H1 (cell line): ENCODE measurements at regions not wholly inside any gene's neighbourhood (a gene's known extent, or its start where the extent isn't known, plus 50 kb on each side); places are given as distances from the start of the nearest gene placed in this dataset.

Source experiments
- CTCF ChIA-PET: fragments of 300-600 bp; sonication (Branson Sonifier 250); formaldehyde crosslinking; loops from one replicate; lab custom pipeline; 2021; ENCODE audit not compliant: partially characterized antibody; lab: Charles Lee
- POLR2A ChIA-PET: fragments of 300-600 bp; sonication (Branson Sonifier 250); formaldehyde crosslinking; loops from one replicate; lab custom pipeline; 2021; ENCODE audit warnings: inconsistent platforms; ENCODE audit not compliant: partially characterized antibody; lab: Charles Lee
- DNase-seq, 2 experiments: peaks; one replicate each; pipeline versions ENCODE4 v3.0.0 to v3.0.0-alpha.2; 2010 to 2022; ENCODE audit warnings: low spot score in 2 of 2, low read depth in 1 of 2, mixed read lengths in 1 of 2
- FAIRE-seq: peaks from 2 replicates; lab custom pipeline; 2011; peaks lifted over from hg19 to GRCh38; lab: Jason Lieb, UNC
- H2AFZ ChIP-seq: 2 replicates; pipeline ENCODE4 v1.8.1; 2012; ENCODE audit warnings: low read length, inconsistent platforms
- H2AK5ac ChIP-seq: 2 replicates; pipeline ENCODE4 v1.6.1; 2013; ENCODE audit warnings: low read depth, low read length
- H2BK120ac ChIP-seq: replicated peaks from 2 replicates; pipeline ENCODE3; 2013; ENCODE audit warnings: low read depth, low read length, inconsistent platforms
- H2BK12ac ChIP-seq: 2 replicates; pipeline ENCODE4 v1.6.1; 2013; ENCODE audit warnings: low read depth, low read length
- H2BK15ac ChIP-seq: 2 replicates; pipeline ENCODE4 v1.6.1; 2013; ENCODE audit warnings: low read length
- H2BK20ac ChIP-seq: 2 replicates; pipeline ENCODE4 v1.6.1; 2013; ENCODE audit warnings: low read length
- H2BK5ac ChIP-seq: 2 replicates; pipeline ENCODE4 v1.6.1; 2013; ENCODE audit warnings: low read depth, low read length
- H3K14ac ChIP-seq: 2 replicates; pipeline ENCODE4 v1.6.1; 2013; ENCODE audit warnings: inconsistent platforms; ENCODE audit not compliant: insufficient read length
- H3K18ac ChIP-seq: 2 replicates; pipeline ENCODE4 v1.6.1; 2013; ENCODE audit warnings: low read length; ENCODE audit errors: extremely low read depth
- H3K23ac ChIP-seq: 2 replicates; pipeline ENCODE4 v1.6.1; 2013; ENCODE audit warnings: inconsistent platforms; ENCODE audit not compliant: insufficient read length
- H3K23me2 ChIP-seq: 2 replicates; pipeline ENCODE4 v1.6.1; 2013; ENCODE audit warnings: low read depth, low read length
- H3K27ac ChIP-seq: 2 replicates; pipeline ENCODE4 v1.6.1; 2011; ENCODE audit warnings: low read depth, low read length, inconsistent platforms
- H3K27me3 ChIP-seq, 4 experiments: replicated peaks in 1 of 4; 1 replicate in 1 of 4; 2 replicates in 3 of 4; pipeline versions ENCODE4 v1.6.1 to v1.8.1; 2011 to 2013; ENCODE audit warnings: low read length in 3 of 4, mild to moderate bottlenecking in 3 of 4, inconsistent platforms in 2 of 4, mixed read lengths in 2 of 4, moderate library complexity in 1 of 4; ENCODE audit not compliant: control insufficient read depth in 3 of 4, insufficient read depth in 3 of 4; ENCODE audit errors: extremely low read depth in 1 of 4
- H3K36me3 ChIP-seq, 4 experiments: 2 replicates each; pipeline versions ENCODE4 v1.6.1 to v1.8.1; 2011 to 2013; ENCODE audit warnings: mild to moderate bottlenecking in 4 of 4, low read length in 3 of 4, moderate library complexity in 2 of 4, control low read depth in 1 of 4, inconsistent platforms in 1 of 4; ENCODE audit not compliant: insufficient read depth in 4 of 4, control insufficient read depth in 2 of 4
- H3K4ac ChIP-seq: replicated peaks from 2 replicates; pipeline ENCODE3; 2013; ENCODE audit warnings: low read length, low read depth, mixed read lengths, inconsistent platforms; ENCODE audit not compliant: insufficient read length
- H3K4me1 ChIP-seq, 4 experiments: replicated peaks in 1 of 4; 1 replicate in 1 of 4; 2 replicates in 3 of 4; pipeline versions ENCODE4 v1.6.1 to v1.8.1; 2011 to 2013; ENCODE audit warnings: low read length in 3 of 4, inconsistent platforms in 2 of 4, mixed read lengths in 1 of 4; ENCODE audit not compliant: insufficient read depth in 4 of 4, control insufficient read depth in 3 of 4
- H3K4me2 ChIP-seq, 2 experiments: 2 replicates each; pipeline versions ENCODE4 v1.6.1 to v1.8.1; 2011 to 2013; ENCODE audit warnings: low read depth in 2 of 2, low read length in 2 of 2, control low read depth in 1 of 2, inconsistent platforms in 1 of 2, mild to moderate bottlenecking in 1 of 2; ENCODE audit not compliant: insufficient read depth in 1 of 2
- H3K4me3 ChIP-seq, 4 experiments: fragments of 200-600, 300-600 bp in 1 of 4; sonication (generic), shearing (Covaris generic), sonication (Bioruptor Twin) in 1 of 4; 2 replicates each; pipeline versions ENCODE4 v1.5.1 to v1.8.1; 2011 to 2016; ENCODE audit warnings: low read length in 4 of 4, low read depth in 3 of 4, control low read depth in 2 of 4, inconsistent platforms in 2 of 4, mild to moderate bottlenecking in 2 of 4, mixed read lengths in 1 of 4, moderate library complexity in 1 of 4; ENCODE audit not compliant: insufficient read depth in 2 of 4; ENCODE audit errors: extremely low read depth in 1 of 4
- H3K56ac ChIP-seq: replicated peaks from 2 replicates; pipeline ENCODE3; 2013; ENCODE audit warnings: low read depth, mild to moderate bottlenecking, mixed read lengths, low read length, inconsistent platforms; ENCODE audit not compliant: insufficient read length
- H3K79me1 ChIP-seq: 2 replicates; pipeline ENCODE4 v1.6.1; 2013; ENCODE audit warnings: low read depth, low read length, control low read depth
- H3K79me2 ChIP-seq, 2 experiments: 2 replicates each; pipeline versions ENCODE4 v1.6.1 to v1.8.1; 2012 to 2013; ENCODE audit warnings: low read length in 2 of 2, mild to moderate bottlenecking in 2 of 2, inconsistent platforms in 1 of 2; ENCODE audit not compliant: insufficient read depth in 2 of 2, control insufficient read depth in 1 of 2
- H3K9ac ChIP-seq, 4 experiments: replicated peaks in 1 of 4; 1 replicate in 1 of 4; 2 replicates in 3 of 4; pipeline versions ENCODE4 v1.6.1 to v1.8.1; 2011 to 2013; ENCODE audit warnings: low read depth in 3 of 4, low read length in 3 of 4, control low read depth in 2 of 4, mild to moderate bottlenecking in 2 of 4, moderate library complexity in 2 of 4, inconsistent platforms in 1 of 4; ENCODE audit errors: extremely low read depth in 1 of 4
- H3K9me3 ChIP-seq, 2 experiments: 2 replicates each; pipeline versions ENCODE4 v1.6.1 to v1.8.1; 2012 to 2013; ENCODE audit warnings: mild to moderate bottlenecking in 2 of 2, moderate library complexity in 2 of 2, control low read depth in 1 of 2, inconsistent platforms in 1 of 2, low read depth in 1 of 2, low read length in 1 of 2, mixed read lengths in 1 of 2; ENCODE audit not compliant: insufficient read depth in 2 of 2
- H4K20me1 ChIP-seq, 2 experiments: replicated peaks in 1 of 2; 2 replicates each; pipeline versions ENCODE3 to v1.8.1; 2011 to 2013; ENCODE audit warnings: inconsistent platforms in 2 of 2, low read length in 2 of 2, mild to moderate bottlenecking in 1 of 2; ENCODE audit not compliant: insufficient read depth in 2 of 2, control insufficient read depth in 1 of 2
- H4K5ac ChIP-seq: 2 replicates; pipeline ENCODE4 v1.6.1; 2013; ENCODE audit warnings: low read length, low read depth, mixed read lengths, inconsistent platforms; ENCODE audit not compliant: insufficient read length
- H4K8ac ChIP-seq: 2 replicates; pipeline ENCODE4 v1.8.0; 2013; ENCODE audit warnings: mild to moderate bottlenecking, moderate library complexity, low read length, inconsistent platforms; ENCODE audit not compliant: insufficient read depth; ENCODE audit errors: extremely low read depth
- H4K91ac ChIP-seq: replicated peaks from 2 replicates; pipeline ENCODE3; 2013; ENCODE audit warnings: low read length, mixed read lengths, inconsistent platforms; ENCODE audit not compliant: insufficient read length
- EGR1 ChIP-seq: IDR thresholded peaks from 2 replicates; pipeline ENCODE4 v1.6.1; 2011; ENCODE audit warnings: low read depth, low read length, borderline replicate concordance
- EP300 ChIP-seq, 2 experiments: IDR thresholded peaks; 1 replicate in 1 of 2; 2 replicates in 1 of 2; pipeline ENCODE4 v1.6.1; 2011 to 2012; ENCODE audit warnings: low read depth in 2 of 2, low read length in 2 of 2, mild to moderate bottlenecking in 2 of 2, borderline replicate concordance in 1 of 2, inconsistent platforms in 1 of 2, moderate library complexity in 1 of 2
- HDAC6 ChIP-seq: IDR thresholded peaks from one replicate; pipeline ENCODE4 v1.7.1; 2012; ENCODE audit warnings: low read depth, mild to moderate bottlenecking, inconsistent platforms, low read length, moderate library complexity
- KDM1A ChIP-seq: fragments of 200-600, 300-600 bp; sonication (generic); IDR thresholded peaks from 2 replicates; pipeline ENCODE4 v1.7.1; 2016; ENCODE audit warnings: mild to moderate bottlenecking, low read length, borderline replicate concordance
- NANOG ChIP-seq: IDR thresholded peaks from 2 replicates; pipeline ENCODE4 v1.6.1; 2011; ENCODE audit warnings: low read length, low read depth, mild to moderate bottlenecking, inconsistent platforms; ENCODE audit not compliant: insufficient read depth, poor library complexity, severe bottlenecking
- NRF1 ChIP-seq: IDR thresholded peaks from 2 replicates; pipeline ENCODE4 v1.6.1; 2011; ENCODE audit warnings: mild to moderate bottlenecking, low read depth, low read length, improper control_type of control experiment
- RAD21 ChIP-seq, 2 experiments: IDR thresholded peaks in 1 of 2; conservative IDR thresholded peaks in 1 of 2; 2 replicates each; pipeline ENCODE4 v1.6.1; 2011; ENCODE audit warnings: low read depth in 2 of 2, low read length in 2 of 2, improper control_type of control experiment in 1 of 2, inconsistent platforms in 1 of 2, mild to moderate bottlenecking in 1 of 2, moderate library complexity in 1 of 2
- SP2 ChIP-seq: IDR thresholded peaks from 2 replicates; pipeline ENCODE4 v1.6.1; 2012; ENCODE audit warnings: mild to moderate bottlenecking, low read length, inconsistent platforms
- TAF7 ChIP-seq: optimal IDR thresholded peaks from 2 replicates; pipeline ENCODE3; 2011; ENCODE audit warnings: low read depth, mild to moderate bottlenecking, inconsistent platforms, low read length, moderate library complexity, borderline replicate concordance
- WGBS, 2 experiments: shearing (Covaris generic) in 1 of 2; methylation state at CpG; one replicate each; pipeline versions ENCODE4 v1.1.6 to v1.1.7; 2013 to 2015; ENCODE audit warnings: low lambda C conversion rate in 2 of 2, mixed read lengths in 2 of 2, inconsistent platforms in 1 of 2, low coverage in 1 of 2, missing lambda C conversion rate in 1 of 2; ENCODE audit not compliant: insufficient replicate concordance in 2 of 2, insufficient coverage in 1 of 2, insufficient read length in 1 of 2; ENCODE audit errors: extremely low coverage in 1 of 2, missing lambda C conversion rate in 1 of 2; 5-methylcytosine and 5-hydroxymethylcytosine counted together
- TF ChIP-seq, protein P1 (sequence below): IDR thresholded peaks from 2 replicates; pipeline ENCODE4 v1.6.1; 2011; ENCODE audit warnings: low read length, improper control_type of control experiment
- TF ChIP-seq, protein P2 (sequence below): IDR thresholded peaks from 2 replicates; pipeline ENCODE4 v1.6.1; 2012; ENCODE audit warnings: low read length, inconsistent platforms

DNA sequence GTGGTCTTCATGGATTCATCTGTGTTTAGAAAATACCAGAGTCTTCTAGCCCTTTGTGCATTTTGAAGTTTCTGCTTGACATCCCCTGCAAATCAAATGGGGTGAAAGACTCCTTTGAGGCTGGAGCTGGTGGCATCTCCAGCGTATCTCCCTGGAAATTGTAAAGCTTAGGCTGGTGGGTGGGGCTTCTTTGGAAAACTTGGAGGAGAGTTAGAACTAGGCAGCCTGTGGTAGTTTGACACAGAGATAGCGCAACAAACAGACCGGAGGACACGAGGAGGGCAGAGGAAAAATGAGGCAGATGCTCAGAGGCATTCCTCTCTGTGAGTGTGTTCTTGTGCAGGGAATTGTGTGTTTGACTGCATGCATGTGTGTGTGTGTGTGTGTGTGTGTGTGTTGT lies 116.3 kb downstream of the IRX5 start:
- Histone ChIP-seq H4K8ac (no peak overlapping the region), H3K79me2 (no peaks in the 10 kb centered on the region), H3K4me1 (no peaks in the 10 kb centered on the region), H2AK5ac (no peak overlapping the region), H3K79me1 (no peaks in the 10 kb centered on the region), H2BK5ac (no peak overlapping the region), H3K18ac (no peak overlapping the region), H3K9ac (no peak overlapping the region), H2BK15ac (no peak overlapping the region), H4K91ac (no peak overlapping the region), H3K4me2 (no peak overlapping the region), H4K20me1 (no peaks in the 10 kb centered on the region), H4K5ac (no peak overlapping the region), H3K27ac (no peak overlapping the region), H3K9me3 (no peaks in the 10 kb centered on the region), H3K14ac (no peak overlapping the region), H3K23ac (no peak overlapping the region), H3K56ac (no peak overlapping the region), H2BK20ac (no peak overlapping the region), H3K4me3 (no peak overlapping the region), H3K36me3 (no peaks in the 10 kb centered on the region), H2BK120ac (no peak overlapping the region), H3K27me3 (0 out of 7 replicates have a peak, but pooled peaks cover 0 to 2% (median 0%) of the 10 kb centered on the region in 4 experiments), H3K4ac (no peak overlapping the region), H2BK12ac (no peak overlapping the region), H3K23me2 (no peaks in the 10 kb centered on the region; the same call in 1 of the 2 replicates), H2AFZ (no peak overlapping the region)
- DNase-seq (no peak), FAIRE-seq (no peak)
- CTCF ChIA-PET = interaction anchor here (0.7 to 14.3 kb wide), 7 partner anchors 8 to 748 kb away, joined by 3 to 145 read pairs (median 4); no protein-coding TSS in a partner anchor
- WGBS, 2 experiments = 96% methylated on average over 4 of the region's 4 CpGs; no CpG with 5 or more reads in 1 of the 2 experiments
- POLR2A ChIA-PET = no interaction called here
- TF ChIP-seq NANOG (no peak), RAD21 (IDR thresholded peaks at IDR 0.05 in 1 of 2, conservative IDR thresholded peaks at IDR 0.05 in 1 of 2; ENCODE audit: low read depth in 2 of 2, low read length in 2 of 2) (no peak), EP300 (IDR thresholded peaks at IDR 0.05; ENCODE audit: borderline replicate concordance in 1 of 2, low read depth in 2 of 2, low read length in 2 of 2) (no peak), HDAC6 (no peak), TAF7 (no peak), KDM1A (no peak), SP2 (no peak), NRF1 (no peak), EGR1 (no peak)
- TF ChIP-seq, protein P1, sequence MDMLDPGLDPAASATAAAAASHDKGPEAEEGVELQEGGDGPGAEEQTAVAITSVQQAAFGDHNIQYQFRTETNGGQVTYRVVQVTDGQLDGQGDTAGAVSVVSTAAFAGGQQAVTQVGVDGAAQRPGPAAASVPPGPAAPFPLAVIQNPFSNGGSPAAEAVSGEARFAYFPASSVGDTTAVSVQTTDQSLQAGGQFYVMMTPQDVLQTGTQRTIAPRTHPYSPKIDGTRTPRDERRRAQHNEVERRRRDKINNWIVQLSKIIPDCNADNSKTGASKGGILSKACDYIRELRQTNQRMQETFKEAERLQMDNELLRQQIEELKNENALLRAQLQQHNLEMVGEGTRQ = no peak
- TF ChIP-seq, protein P2, sequence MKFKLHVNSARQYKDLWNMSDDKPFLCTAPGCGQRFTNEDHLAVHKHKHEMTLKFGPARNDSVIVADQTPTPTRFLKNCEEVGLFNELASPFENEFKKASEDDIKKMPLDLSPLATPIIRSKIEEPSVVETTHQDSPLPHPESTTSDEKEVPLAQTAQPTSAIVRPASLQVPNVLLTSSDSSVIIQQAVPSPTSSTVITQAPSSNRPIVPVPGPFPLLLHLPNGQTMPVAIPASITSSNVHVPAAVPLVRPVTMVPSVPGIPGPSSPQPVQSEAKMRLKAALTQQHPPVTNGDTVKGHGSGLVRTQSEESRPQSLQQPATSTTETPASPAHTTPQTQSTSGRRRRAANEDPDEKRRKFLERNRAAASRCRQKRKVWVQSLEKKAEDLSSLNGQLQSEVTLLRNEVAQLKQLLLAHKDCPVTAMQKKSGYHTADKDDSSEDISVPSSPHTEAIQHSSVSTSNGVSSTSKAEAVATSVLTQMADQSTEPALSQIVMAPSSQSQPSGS = no peak
